BLaER1 treated with 17β-estradiol and CSF1 and Interleukin-3, amounts not matched to agents 10 nM and 100 nM (cell line): ENCODE measurements at regions not wholly inside any gene's neighbourhood (a gene's known extent, or its start where the extent isn't known, plus 50 kb on each side); places are given as distances from the start of the nearest gene placed in this dataset.
"Not testable (repeated sequence)": the region's sequence is repeated elsewhere in the genome, so short reads cannot be mapped to it uniquely, and the experiment has no call there.

Source experiments
- H3K27ac ChIP-seq, 11 experiments: shearing (Covaris generic); formaldehyde crosslinking; 2 replicates each; pipeline ENCODE4 v1.8.1; 2022
- H3K27me3 ChIP-seq, 11 experiments: shearing (Covaris generic); formaldehyde crosslinking; 2 replicates each; pipeline ENCODE4 v1.8.1; 2022
- H3K36me3 ChIP-seq, 11 experiments: shearing (Covaris generic); formaldehyde crosslinking; 2 replicates each; pipeline ENCODE4 v1.8.1; 2022
- H3K4me1 ChIP-seq, 10 experiments: shearing (Covaris generic); formaldehyde crosslinking; 2 replicates each; pipeline ENCODE4 v1.8.1; 2022
- H3K4me2 ChIP-seq, 11 experiments: shearing (Covaris generic); formaldehyde crosslinking; 2 replicates each; pipeline ENCODE4 v1.8.1; 2022
- H3K4me3 ChIP-seq, 10 experiments: shearing (Covaris generic); formaldehyde crosslinking; 2 replicates each; pipeline ENCODE4 v1.8.1; 2022
- H3K9ac ChIP-seq, 11 experiments: shearing (Covaris generic); formaldehyde crosslinking; 2 replicates each; pipeline ENCODE4 v1.8.1; 2022
- H3K9me3 ChIP-seq, 11 experiments: shearing (Covaris generic); formaldehyde crosslinking; replicated peaks in 1 of 11; 2 replicates each; pipeline ENCODE4 v1.8.1; 2022
- H4K20me1 ChIP-seq, 11 experiments: shearing (Covaris generic); formaldehyde crosslinking; 2 replicates each; pipeline ENCODE4 v1.8.1; 2022
- Cebpa-rat ChIP-seq, 11 experiments: shearing (Covaris generic); IDR thresholded peaks; 2 replicates each; pipeline ENCODE4 v1.8.1; 2022

DNA sequence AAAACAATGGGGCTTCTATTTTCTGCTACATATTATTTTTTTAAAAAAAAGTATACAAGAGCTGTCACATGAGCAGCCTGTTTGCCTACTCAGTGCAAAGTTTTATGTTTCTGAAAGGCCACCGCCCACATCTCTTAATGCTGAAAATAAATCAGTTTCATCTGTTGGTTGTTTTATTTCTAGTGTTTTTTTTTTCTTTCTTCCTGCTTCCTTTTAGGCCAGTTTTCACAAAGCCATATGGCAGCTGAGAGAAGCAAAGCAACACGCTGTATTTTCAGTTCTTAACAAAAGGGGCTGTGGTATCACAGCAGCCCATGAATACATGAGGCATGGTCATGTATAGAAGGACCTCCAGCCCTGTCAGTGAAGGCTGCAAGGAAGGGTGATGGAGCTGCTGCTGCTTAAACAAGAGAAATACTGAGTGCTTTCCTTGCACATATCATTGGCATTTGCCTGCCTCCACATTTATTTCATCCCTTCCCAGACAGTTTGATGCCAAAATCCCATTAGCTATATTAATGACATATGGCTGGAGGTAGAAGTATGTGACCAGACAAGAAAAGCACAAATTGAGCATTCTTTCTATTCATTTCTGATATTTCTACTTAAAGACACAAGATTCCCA lies 172.5 kb downstream of the PCDH18 start:
- Histone ChIP-seq H3K9ac (no peak overlapping the region), H3K4me2 (peak overlapping the region in 2 of 11 experiments; percentile 11 to 28; a peak in 2 of 22 replicates), H3K4me1 (peaks cover 0 to 8% (median 0%) of the 10 kb centered on the region in 10 experiments; a peak in 3 of 20 replicates), H4K20me1 (no peaks in the 10 kb centered on the region), H3K4me3 (no peak overlapping the region), H3K9me3 (no peaks in the 10 kb centered on the region), H3K36me3 (no peaks in the 10 kb centered on the region), H3K27me3 (no peaks in the 10 kb centered on the region), H3K27ac (no peak overlapping the region)
- no peak for TF ChIP-seq Cebpa-rat (IDR thresholded peaks at IDR 0.05)

DNA sequence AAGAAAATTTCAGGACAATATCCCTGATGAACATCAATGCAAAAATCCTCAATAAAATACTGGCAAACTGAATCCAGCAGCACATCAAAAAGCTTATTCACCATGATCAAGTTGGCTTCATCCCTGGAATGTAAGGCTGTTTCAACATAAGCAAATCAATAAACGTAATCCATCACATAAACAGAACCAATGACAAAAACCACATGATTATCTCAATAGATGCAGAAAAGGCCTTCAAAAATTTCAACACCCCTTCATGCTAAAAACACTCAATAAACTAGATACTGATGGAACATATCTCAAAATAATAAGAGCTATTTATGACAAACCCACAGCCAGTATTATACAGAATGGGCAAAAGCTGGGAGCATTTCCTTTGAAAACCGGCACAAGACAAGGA lies 177.7 kb downstream of the PCDH18 start:
- H3K27me3 ChIP-seq, H3K27ac ChIP-seq, H3K36me3 ChIP-seq, H3K9ac ChIP-seq, H4K20me1 ChIP-seq, H3K4me2 ChIP-seq, H3K4me3 ChIP-seq: not testable (repeated sequence)
- Histone ChIP-seq H3K4me1 (peaks cover 0 to 18% (median 0%) of the 10 kb centered on the region in 10 experiments; a peak in 4 of 20 replicates), H3K9me3 (peaks cover 7 to 28% (median 21%) of the 10 kb centered on the region in 11 experiments; a peak in 21 of 22 replicates)

DNA sequence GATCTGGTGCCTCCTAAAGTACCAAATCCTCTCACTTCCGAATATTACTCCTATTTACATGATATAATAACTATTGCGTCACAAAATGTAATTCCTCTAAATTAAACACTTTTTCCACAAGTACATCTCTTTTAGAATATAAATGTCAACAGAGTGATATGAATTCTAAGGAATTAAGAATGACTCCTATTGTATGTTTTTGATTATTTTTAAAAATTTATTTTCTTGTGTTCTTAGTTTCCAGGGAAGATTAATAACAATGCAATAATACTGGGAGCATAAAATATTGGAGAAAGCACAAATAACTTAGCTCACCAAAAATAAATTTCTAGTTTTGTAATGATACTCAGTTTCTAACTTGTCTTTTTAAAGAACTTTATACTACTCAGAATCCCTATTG lies 184.9 kb downstream of the PCDH18 start:
- H3K36me3 ChIP-seq: no peaks in the 10 kb centered on the region
- H3K9ac ChIP-seq: no peak overlapping the region
- H3K27me3 ChIP-seq: no peaks in the 10 kb centered on the region
- H4K20me1 ChIP-seq: no peaks in the 10 kb centered on the region
- H3K4me1 ChIP-seq: peaks cover 0 to 15% (median 0%) of the 10 kb centered on the region in 10 experiments; a peak in 4 of 20 replicates
- no peak overlapping the region for H3K4me2 ChIP-seq
- peaks cover 1 to 16% (median 10%) of the 10 kb centered on the region in 11 experiments; a peak in 20 of 22 replicates for H3K9me3 ChIP-seq
- no peak overlapping the region for H3K27ac ChIP-seq
- TF ChIP-seq Cebpa-rat (IDR thresholded peaks at IDR 0.05): no peak
- no peak overlapping the region for H3K4me3 ChIP-seq

DNA sequence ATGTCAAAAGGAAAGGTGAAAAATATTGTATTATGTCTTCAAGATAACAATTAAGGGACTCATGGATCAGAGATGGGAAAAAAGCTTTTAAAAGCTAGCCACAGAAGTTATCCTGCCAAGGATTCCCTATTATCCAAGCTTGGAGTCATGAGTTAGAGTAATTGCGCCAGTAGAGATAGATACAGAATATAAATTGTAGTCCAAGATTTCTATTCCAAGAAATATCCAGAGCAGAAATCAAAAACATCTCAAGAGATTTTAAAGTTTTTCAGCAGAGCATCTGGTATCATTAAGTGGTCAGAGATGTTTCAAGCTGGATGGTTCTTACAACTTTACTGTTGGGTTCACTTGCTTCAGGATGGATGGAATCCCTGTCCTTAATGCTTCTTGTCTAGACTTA lies 186.7 kb downstream of the PCDH18 start:
- Histone ChIP-seq H3K4me1 (peaks cover 0 to 9% (median 0%) of the 10 kb centered on the region in 10 experiments; a peak in 4 of 20 replicates), H3K27ac (no peak overlapping the region), H3K9ac (no peak overlapping the region), H3K9me3 (peaks cover 0 to 2% (median 0%) of the 10 kb centered on the region in 11 experiments; a peak in 1 of 22 replicates), H3K4me2 (no peak overlapping the region), H3K4me3 (no peak overlapping the region), H4K20me1 (no peaks in the 10 kb centered on the region), H3K27me3 (no peaks in the 10 kb centered on the region), H3K36me3 (no peaks in the 10 kb centered on the region)
- no peak for TF ChIP-seq Cebpa-rat (IDR thresholded peaks at IDR 0.05)

DNA sequence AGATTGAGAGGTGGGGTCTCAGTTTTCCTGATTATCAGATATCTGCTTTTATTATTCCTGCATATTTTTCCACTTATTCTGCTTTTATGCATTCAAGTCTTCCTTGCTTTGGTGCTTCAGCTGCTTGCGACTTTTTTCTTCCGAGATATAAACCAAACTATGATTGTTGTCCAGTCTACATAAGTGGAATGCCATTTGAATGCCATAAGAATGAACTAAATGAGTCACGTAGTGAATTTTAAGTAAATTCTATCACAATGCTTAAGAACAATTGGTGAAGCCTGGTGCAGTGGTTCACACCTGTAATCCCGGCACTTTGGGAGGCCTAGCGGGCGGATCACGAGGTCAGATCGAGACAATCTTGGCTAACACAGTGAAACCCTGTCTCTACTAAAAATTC lies 189.1 kb downstream of the PCDH18 start:
- Histone ChIP-seq H3K9me3 (no peaks in the 10 kb centered on the region), H3K9ac (no peak overlapping the region), H3K4me1 (no peaks in the 10 kb centered on the region), H3K27ac (no peak overlapping the region), H3K4me2 (no peak overlapping the region), H3K4me3 (no peak overlapping the region), H3K36me3 (no peaks in the 10 kb centered on the region), H3K27me3 (no peaks in the 10 kb centered on the region), H4K20me1 (no peaks in the 10 kb centered on the region)
- no peak for TF ChIP-seq Cebpa-rat (IDR thresholded peaks at IDR 0.05)

DNA sequence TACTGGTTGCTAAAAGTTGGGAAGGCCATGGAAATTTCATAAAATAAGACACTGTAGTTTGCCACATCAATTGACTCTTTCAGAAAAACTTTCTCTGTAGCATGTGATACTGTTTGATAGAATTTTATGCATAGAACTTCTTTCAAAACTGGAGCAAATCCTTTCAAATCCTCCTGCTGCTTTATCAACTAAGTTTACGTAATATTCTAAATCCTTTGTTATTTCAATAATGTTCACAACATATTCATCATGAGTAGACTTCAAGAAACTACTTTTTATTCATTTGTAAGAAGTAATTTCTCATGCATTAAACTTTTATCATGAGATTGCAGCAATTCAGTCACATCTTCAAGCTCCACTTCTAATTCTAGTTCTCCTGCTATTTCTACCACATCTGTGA lies 199.3 kb downstream of the PCDH18 start:
- no peak for TF ChIP-seq Cebpa-rat (IDR thresholded peaks at IDR 0.05)
- Histone ChIP-seq H3K9me3 (peaks cover 0 to 8% (median 0%) of the 10 kb centered on the region in 11 experiments; a peak in 1 of 22 replicates), H3K4me3 (no peak overlapping the region)

DNA sequence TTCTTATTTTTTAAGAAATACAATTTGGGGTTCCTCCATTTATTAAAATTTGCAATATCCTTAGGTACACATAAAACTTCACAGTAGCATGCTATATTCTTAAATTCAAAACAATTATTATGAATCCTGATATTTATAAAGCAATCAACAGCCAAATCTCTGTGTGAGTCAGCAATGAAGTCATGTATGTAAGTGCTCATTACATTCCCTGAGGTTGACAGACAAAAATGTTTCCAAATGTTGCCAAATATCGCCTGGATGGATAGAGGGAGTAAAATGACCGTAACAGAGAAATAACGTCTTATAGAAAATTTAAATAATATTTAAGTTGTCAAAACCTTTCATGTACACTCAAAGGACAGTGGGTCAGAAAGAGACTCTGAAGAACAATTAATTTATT lies 220.0 kb downstream of the PCDH18 start:
- H4K20me1 ChIP-seq: no peaks in the 10 kb centered on the region
- H3K9ac ChIP-seq: no peak overlapping the region
- H3K4me1 ChIP-seq: no peaks in the 10 kb centered on the region
- no peak overlapping the region for H3K4me3 ChIP-seq
- no peak overlapping the region for H3K27ac ChIP-seq
- no peaks in the 10 kb centered on the region for H3K27me3 ChIP-seq
- no peaks in the 10 kb centered on the region for H3K36me3 ChIP-seq
- TF ChIP-seq Cebpa-rat (IDR thresholded peaks at IDR 0.05): no peak
- no peak overlapping the region for H3K4me2 ChIP-seq
- H3K9me3 ChIP-seq: no peaks in the 10 kb centered on the region

More for the DNA sequence above, 199.3 kb downstream of the PCDH18 start:
- Histone ChIP-seq H3K36me3 (no peaks in the 10 kb centered on the region), H3K9ac (no peak overlapping the region), H3K4me2 (no peak overlapping the region), H3K27ac (no peak overlapping the region), H3K27me3 (no peaks in the 10 kb centered on the region), H3K4me1 (no peaks in the 10 kb centered on the region), H4K20me1 (no peaks in the 10 kb centered on the region)

DNA sequence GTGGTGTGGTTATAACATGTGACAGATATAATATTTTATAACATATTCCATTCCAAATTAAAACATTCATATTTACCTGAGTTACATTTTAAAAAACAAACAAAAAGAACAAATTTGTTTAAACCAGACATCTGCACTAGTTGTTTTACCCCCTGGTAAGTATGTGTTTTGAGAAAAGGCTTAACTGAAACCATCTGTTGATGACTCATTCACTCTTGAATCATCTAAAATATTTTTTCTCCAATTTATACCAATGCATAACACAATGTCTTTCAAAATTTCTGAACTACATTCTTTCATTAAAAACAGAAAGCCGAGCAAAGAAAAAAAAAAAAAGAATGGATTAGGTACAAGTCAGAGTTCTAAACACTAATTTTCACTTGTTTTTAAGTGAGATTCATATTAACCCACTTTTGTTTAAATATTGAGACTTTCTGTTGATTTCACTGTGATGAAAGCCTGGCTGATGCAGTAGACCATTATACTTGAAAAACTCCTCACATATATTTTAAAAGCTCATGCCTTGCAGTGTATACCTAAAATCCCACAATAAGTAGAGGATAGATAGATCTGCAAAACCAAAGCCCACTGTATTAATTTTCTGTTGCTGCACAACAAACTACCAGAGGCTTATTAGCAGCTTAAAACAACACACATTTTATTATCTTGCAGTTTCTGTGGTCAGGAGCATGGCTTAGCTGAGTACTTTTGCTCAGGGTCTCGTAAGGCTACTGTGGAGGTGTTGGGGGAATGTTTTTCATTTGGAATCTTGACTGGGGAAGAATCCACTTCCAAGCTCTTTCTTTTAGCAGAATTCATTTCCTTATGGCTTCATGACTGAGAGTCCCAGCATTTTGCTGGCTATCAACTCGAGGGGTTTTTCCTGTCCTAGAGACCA lies 221.5 kb downstream of the PCDH18 start:
- no peak for TF ChIP-seq Cebpa-rat (IDR thresholded peaks at IDR 0.05)
- Histone ChIP-seq H3K9ac (no peak overlapping the region), H3K27ac (no peak overlapping the region), H3K36me3 (no peaks in the 10 kb centered on the region), H3K4me3 (no peak overlapping the region), H3K27me3 (no peaks in the 10 kb centered on the region), H3K9me3 (no peaks in the 10 kb centered on the region), H3K4me1 (no peaks in the 10 kb centered on the region), H4K20me1 (no peaks in the 10 kb centered on the region), H3K4me2 (no peak overlapping the region)

DNA sequence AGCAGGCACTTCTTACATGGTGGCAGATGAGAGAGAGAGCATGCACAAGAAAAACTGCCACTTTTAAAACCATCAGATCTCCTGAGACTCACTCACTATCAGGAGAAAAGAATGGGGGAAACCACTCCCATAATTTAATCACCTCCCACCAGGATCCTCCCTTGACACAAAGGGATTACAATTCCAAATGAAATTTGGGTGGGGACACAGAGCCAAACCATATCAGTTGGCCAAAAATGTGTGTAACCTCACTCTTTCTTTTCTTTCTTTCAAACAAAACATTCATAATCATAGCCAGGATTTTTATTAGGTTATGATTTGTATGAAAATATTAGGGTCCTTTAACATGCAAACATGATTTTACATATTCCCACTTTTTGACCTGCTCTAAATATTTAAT lies 222.1 kb downstream of the PCDH18 start:
- H3K27ac ChIP-seq: no peak overlapping the region
- H3K9ac ChIP-seq: no peak overlapping the region
- H3K4me1 ChIP-seq: no peaks in the 10 kb centered on the region
- no peaks in the 10 kb centered on the region for H3K36me3 ChIP-seq
- no peaks in the 10 kb centered on the region for H4K20me1 ChIP-seq
- H3K4me2 ChIP-seq: no peak overlapping the region
- no peak overlapping the region for H3K4me3 ChIP-seq
- no peaks in the 10 kb centered on the region for H3K9me3 ChIP-seq
- no peak for TF ChIP-seq Cebpa-rat (IDR thresholded peaks at IDR 0.05)
- no peaks in the 10 kb centered on the region for H3K27me3 ChIP-seq
